Nephron progenitor cell (in vitro differentiated cells): ENCODE measurements at regions not wholly inside any gene's neighbourhood (a gene's known extent, or its start where the extent isn't known, plus 50 kb on each side); places are given as distances from the start of the nearest gene placed in this dataset.

Source experiments
- DNase-seq: peaks from one replicate; pipeline ENCODE4 v3.0.0; 2021
- H3K27ac Mint-ChIP-seq: 2 replicates; pipeline ENCODE4 v1.8.0; 2021; ENCODE audit warnings: mild to moderate bottlenecking, moderate library complexity, mixed read lengths
- H3K27me3 Mint-ChIP-seq: 2 replicates; pipeline ENCODE4 v1.8.0; 2021; ENCODE audit warnings: mild to moderate bottlenecking, low read depth, mixed read lengths; ENCODE audit not compliant: poor library complexity
- H3K36me3 Mint-ChIP-seq: 2 replicates; pipeline ENCODE4 v1.8.0; 2021; ENCODE audit warnings: low read depth, mixed read lengths
- H3K4me1 Mint-ChIP-seq: 2 replicates; pipeline ENCODE4 v1.8.0; 2021; ENCODE audit warnings: mixed read lengths
- H3K4me3 Mint-ChIP-seq: 2 replicates; pipeline ENCODE4 v1.8.0; 2021; ENCODE audit warnings: mild to moderate bottlenecking, moderate library complexity, mixed read lengths
- H3K9me3 Mint-ChIP-seq: 2 replicates; pipeline ENCODE4 v1.8.0; 2021; ENCODE audit warnings: mild to moderate bottlenecking, moderate library complexity, mixed read lengths
- TF ChIP-seq, protein P1 (sequence below): fragments of 200-600 bp; sonication (generic); IDR thresholded peaks from 2 replicates; pipeline ENCODE4 v1.5.0; 2021; ENCODE audit warnings: antibody characterized with exemption

DNA sequence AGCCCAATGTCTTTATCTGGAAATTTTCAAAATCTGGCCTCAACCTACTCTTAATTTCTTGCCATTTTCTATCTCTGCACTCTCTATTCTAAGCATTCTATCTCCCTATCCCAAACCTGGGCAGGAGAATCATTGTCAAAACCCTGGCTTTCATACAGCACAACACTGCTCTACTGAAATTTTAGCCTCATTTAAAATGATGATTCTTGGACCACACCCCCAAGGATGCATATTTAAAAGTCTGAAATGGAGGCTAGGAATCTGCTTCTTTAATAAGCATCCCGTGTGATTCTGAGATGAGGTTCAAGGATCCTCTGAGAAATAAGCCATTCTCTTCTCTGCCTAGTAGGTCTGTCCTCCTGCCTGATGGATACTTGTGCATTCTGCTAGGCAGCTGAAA, 50.8 kb upstream of the EGR2 start:
- H3K4me3 Mint-ChIP-seq, result no peak overlapping the region
- no peaks in the 10 kb centered on the region for H3K36me3 Mint-ChIP-seq
- H3K27me3 Mint-ChIP-seq, result peaks cover 6% of the 10 kb centered on the region
- no peak overlapping the region for H3K27ac Mint-ChIP-seq
- TF ChIP-seq, protein P1, sequence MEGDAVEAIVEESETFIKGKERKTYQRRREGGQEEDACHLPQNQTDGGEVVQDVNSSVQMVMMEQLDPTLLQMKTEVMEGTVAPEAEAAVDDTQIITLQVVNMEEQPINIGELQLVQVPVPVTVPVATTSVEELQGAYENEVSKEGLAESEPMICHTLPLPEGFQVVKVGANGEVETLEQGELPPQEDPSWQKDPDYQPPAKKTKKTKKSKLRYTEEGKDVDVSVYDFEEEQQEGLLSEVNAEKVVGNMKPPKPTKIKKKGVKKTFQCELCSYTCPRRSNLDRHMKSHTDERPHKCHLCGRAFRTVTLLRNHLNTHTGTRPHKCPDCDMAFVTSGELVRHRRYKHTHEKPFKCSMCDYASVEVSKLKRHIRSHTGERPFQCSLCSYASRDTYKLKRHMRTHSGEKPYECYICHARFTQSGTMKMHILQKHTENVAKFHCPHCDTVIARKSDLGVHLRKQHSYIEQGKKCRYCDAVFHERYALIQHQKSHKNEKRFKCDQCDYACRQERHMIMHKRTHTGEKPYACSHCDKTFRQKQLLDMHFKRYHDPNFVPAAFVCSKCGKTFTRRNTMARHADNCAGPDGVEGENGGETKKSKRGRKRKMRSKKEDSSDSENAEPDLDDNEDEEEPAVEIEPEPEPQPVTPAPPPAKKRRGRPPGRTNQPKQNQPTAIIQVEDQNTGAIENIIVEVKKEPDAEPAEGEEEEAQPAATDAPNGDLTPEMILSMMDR, result no peak
- DNase-seq, result no peak
- H3K4me1 Mint-ChIP-seq, result peaks cover 3% of the 10 kb centered on the region
- peaks cover 3% of the 10 kb centered on the region for H3K9me3 Mint-ChIP-seq

DNA sequence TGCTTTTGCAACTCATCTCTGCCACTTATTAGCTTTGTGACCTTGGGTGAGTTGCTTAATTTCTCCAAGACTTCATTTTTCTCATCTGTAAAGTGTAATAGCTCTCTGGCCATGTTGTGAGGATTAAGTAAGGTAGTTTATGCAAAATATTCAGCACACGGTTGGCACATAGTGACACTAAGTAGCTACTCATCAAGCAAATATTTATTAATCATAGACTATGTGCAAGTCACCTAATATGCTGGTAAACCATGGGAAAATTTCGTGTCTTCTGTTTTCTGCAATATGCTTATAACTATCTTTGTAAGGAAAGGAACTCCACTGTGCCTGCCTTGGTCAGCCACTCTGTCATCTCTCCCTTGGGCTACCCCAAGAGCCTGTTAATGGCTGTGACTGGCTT, 50.3 kb upstream of the EGR2 start:
- TF ChIP-seq, protein P1, result no peak
- no peak for DNase-seq
- no peak overlapping the region for H3K27ac Mint-ChIP-seq
- H3K36me3 Mint-ChIP-seq, result no peaks in the 10 kb centered on the region
- H3K27me3 Mint-ChIP-seq, result peaks cover 6% of the 10 kb centered on the region
- peaks cover 6% of the 10 kb centered on the region for H3K4me1 Mint-ChIP-seq
- H3K4me3 Mint-ChIP-seq, result no peak overlapping the region
- H3K9me3 Mint-ChIP-seq, result peaks cover 1% of the 10 kb centered on the region
